Adrenal gland (tissue), 5 donors: ENCODE measurements at regions not wholly inside any gene's neighbourhood (a gene's known extent, or its start where the extent isn't known, plus 50 kb on each side); places are given as distances from the start of the nearest gene placed in this dataset.

Experiments used
- POLR2A ChIP-seq, 2 donors: fragments of 450-650 bp; IDR thresholded peaks; one replicate each; pipeline ENCODE4 v1.6.1; 2017; ENCODE audit warnings: antibody characterized with exemption in 2 of 2, mild to moderate bottlenecking in 2 of 2, moderate library complexity in 1 of 2
- TF ChIP-seq, protein P1 (sequence below), 6 experiments: fragments of 450-650 bp in 4 of 6; fragments of 200-600 bp in 2 of 6; sonication (generic) in 1 of 6; IDR thresholded peaks; 1 replicate in 5 of 6; 2 replicates in 1 of 6; pipeline versions ENCODE4 v1.5.1 to v1.8.0; 2016 to 2021; ENCODE audit warnings: antibody characterized with exemption in 6 of 6, mild to moderate bottlenecking in 2 of 6, moderate library complexity in 1 of 6
- donor health status: DM: no; HTN: no; CAD: no.

DNA sequence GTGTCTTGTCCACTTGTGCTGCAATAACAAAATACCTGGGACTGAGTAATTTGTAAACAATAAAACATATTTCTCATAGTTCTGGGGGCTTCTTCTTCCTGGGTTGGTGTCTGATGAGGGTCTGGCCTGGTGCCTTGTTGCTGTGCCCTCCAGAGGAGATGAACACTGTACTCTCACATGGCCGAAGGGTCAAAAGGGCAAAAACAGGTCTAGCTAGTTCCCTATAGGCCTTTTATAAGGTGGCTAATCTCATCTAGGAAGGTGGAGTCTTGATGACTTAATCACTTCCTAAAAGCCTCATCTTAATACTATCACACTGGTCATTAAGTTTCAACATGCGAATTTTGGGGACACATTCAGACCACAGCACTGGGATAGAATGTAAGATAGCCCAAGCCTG is 228.4 kb downstream of the TLE3 start:
- no peak for TF ChIP-seq POLR2A (IDR thresholded peaks at IDR 0.05)
- TF ChIP-seq, protein P1, sequence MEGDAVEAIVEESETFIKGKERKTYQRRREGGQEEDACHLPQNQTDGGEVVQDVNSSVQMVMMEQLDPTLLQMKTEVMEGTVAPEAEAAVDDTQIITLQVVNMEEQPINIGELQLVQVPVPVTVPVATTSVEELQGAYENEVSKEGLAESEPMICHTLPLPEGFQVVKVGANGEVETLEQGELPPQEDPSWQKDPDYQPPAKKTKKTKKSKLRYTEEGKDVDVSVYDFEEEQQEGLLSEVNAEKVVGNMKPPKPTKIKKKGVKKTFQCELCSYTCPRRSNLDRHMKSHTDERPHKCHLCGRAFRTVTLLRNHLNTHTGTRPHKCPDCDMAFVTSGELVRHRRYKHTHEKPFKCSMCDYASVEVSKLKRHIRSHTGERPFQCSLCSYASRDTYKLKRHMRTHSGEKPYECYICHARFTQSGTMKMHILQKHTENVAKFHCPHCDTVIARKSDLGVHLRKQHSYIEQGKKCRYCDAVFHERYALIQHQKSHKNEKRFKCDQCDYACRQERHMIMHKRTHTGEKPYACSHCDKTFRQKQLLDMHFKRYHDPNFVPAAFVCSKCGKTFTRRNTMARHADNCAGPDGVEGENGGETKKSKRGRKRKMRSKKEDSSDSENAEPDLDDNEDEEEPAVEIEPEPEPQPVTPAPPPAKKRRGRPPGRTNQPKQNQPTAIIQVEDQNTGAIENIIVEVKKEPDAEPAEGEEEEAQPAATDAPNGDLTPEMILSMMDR (IDR thresholded peaks at IDR 0.05): no peak
